Body of pancreas (tissue), 4 donors: ENCODE measurements at regions not wholly inside any gene's neighbourhood (a gene's known extent, or its start where the extent isn't known, plus 50 kb on each side); places are given as distances from the start of the nearest gene placed in this dataset.
"Not testable (repeated sequence)": the region's sequence is repeated elsewhere in the genome, so short reads cannot be mapped to it uniquely, and the experiment has no call there.

Experiments
- ATAC-seq: fragments of 150-250 bp; one replicate; pipeline ENCODE4 v1.9.1; 2016
- DNase-seq, 4 donors: peaks; one replicate each; pipeline ENCODE4 v3.0.0-alpha.2; 2019
- H3K27ac ChIP-seq, 4 donors: fragments of 200-600 bp; sonication (generic); 1 replicate in 3 of 4; 2 replicates in 1 of 4; pipeline versions ENCODE4 v1.5.1 to v1.6.1; 2016 to 2019; ENCODE audit warnings: mild to moderate bottlenecking in 1 of 4, mixed read lengths in 1 of 4, moderate library complexity in 1 of 4
- H3K27me3 ChIP-seq, 2 donors: fragments of 200-600 bp; sonication (generic); one replicate each; pipeline ENCODE4 v1.6.0; 2016; ENCODE audit warnings: mild to moderate bottlenecking in 1 of 2
- H3K36me3 ChIP-seq, 2 donors: fragments of 200-600 bp; sonication (generic); replicated peaks in 1 of 2; 2 replicates each; pipeline ENCODE4 v1.5.1; 2016; ENCODE audit warnings: low read depth in 2 of 2; ENCODE audit not compliant: insufficient read depth in 1 of 2
- H3K4me1 ChIP-seq: fragments of 200-600 bp; sonication (generic); one replicate; pipeline ENCODE4 v1.6.0; 2016
- H3K4me3 ChIP-seq, 2 donors: fragments of 200-600 bp; sonication (generic); 1 replicate in 1 of 2; 2 replicates in 1 of 2; pipeline ENCODE4 v1.5.1; 2016 to 2019
- H3K9me3 ChIP-seq, 3 donors: fragments of 200-600 bp; sonication (generic); 1 replicate in 2 of 3; 2 replicates in 1 of 3; pipeline ENCODE4 v1.5.1; 2016
- WGBS, 2 donors: methylation state at CpG; one replicate each; pipeline ENCODE4 v1.1.5; 2017; 5-methylcytosine and 5-hydroxymethylcytosine counted together
- intact Hi-C: fragments of 100-400 bp; cut with DNase I; formaldehyde crosslinking; loops from one replicate; pipeline ENCODE4 v1.15.1; 2023

GRCh38 chr2:87455209-87455853 is 292.6 kb upstream of the PLGLB2 start:
- H3K9me3 ChIP-seq, H3K36me3 ChIP-seq, H3K4me1 ChIP-seq, H3K27me3 ChIP-seq, DNase-seq, H3K4me3 ChIP-seq, intact Hi-C loops: not testable (repeated sequence)
- peak overlapping the region; percentile 39 to 77 (median 70) for H3K27ac ChIP-seq
- ATAC-seq: peak; percentile 90
- WGBS, 2 donors: 3 to 11% methylated on average over 8 to 9 of the region's 13 CpGs

- H3K27me3 ChIP-seq, intact Hi-C loops, H3K36me3 ChIP-seq, H3K9me3 ChIP-seq, H3K4me3 ChIP-seq, H3K4me1 ChIP-seq: not testable (repeated sequence)
- H3K27ac ChIP-seq: peak overlapping the region; percentile 39 to 77 (median 70)
- ATAC-seq (peak; percentile 55), DNase-seq (peak in 1 of 4 donors; percentile 17)
- 23 to 36% methylated on average over 5 of the region's 9 CpGs for WGBS, 2 donors
Measured at GRCh38 chr2:87455854-87456249, 292.0 kb upstream of the PLGLB2 start.

- DNase-seq, H3K27me3 ChIP-seq, H3K36me3 ChIP-seq, H3K9me3 ChIP-seq, intact Hi-C loops, H3K4me1 ChIP-seq, H3K4me3 ChIP-seq: not testable (repeated sequence)
- peak; percentile 17 for ATAC-seq
- WGBS, 2 donors: 36 to 37% methylated on average over 5 to 6 of the region's 17 CpGs
- peak overlapping the region in 3 of 4 donors; percentile 34 to 74 (median 40) for H3K27ac ChIP-seq
Measured at GRCh38 chr2:87456477-87457128, 291.3 kb upstream of the PLGLB2 start.

GRCh38 chr2:87457129-87457499 is 290.8 kb upstream of the PLGLB2 start:
- H3K4me1 ChIP-seq, intact Hi-C loops, H3K27me3 ChIP-seq, ATAC-seq, H3K4me3 ChIP-seq, H3K36me3 ChIP-seq, DNase-seq, H3K9me3 ChIP-seq, H3K27ac ChIP-seq: not testable (repeated sequence)
- no CpG with 5 or more reads among the region's 8 CpGs for WGBS, 2 donors

GRCh38 chr2:87458938-87459337 is 288.9 kb upstream of the PLGLB2 start:
- H3K9me3 ChIP-seq, H3K27ac ChIP-seq, H3K4me1 ChIP-seq, H3K4me3 ChIP-seq, H3K27me3 ChIP-seq, H3K36me3 ChIP-seq, intact Hi-C loops, ATAC-seq, DNase-seq: not testable (repeated sequence)
- no CpG with 5 or more reads among the region's 3 CpGs for WGBS, 2 donors

- H3K36me3 ChIP-seq, H3K9me3 ChIP-seq, H3K4me3 ChIP-seq, H3K27ac ChIP-seq, H3K4me1 ChIP-seq, intact Hi-C loops, H3K27me3 ChIP-seq, DNase-seq, ATAC-seq: not testable (repeated sequence)
- WGBS, 2 donors: 17 to 22% methylated on average over 1 of the region's 2 CpGs
Measured at GRCh38 chr2:87460104-87460503, 287.8 kb upstream of the PLGLB2 start.

GRCh38 chr2:87460662-87461061 is 287.2 kb upstream of the PLGLB2 start:
- H3K27ac ChIP-seq, H3K4me1 ChIP-seq, H3K9me3 ChIP-seq, intact Hi-C loops, H3K36me3 ChIP-seq, H3K4me3 ChIP-seq, ATAC-seq, H3K27me3 ChIP-seq, DNase-seq: not testable (repeated sequence)
- WGBS, 2 donors: no CpG with 5 or more reads among the region's 1 CpG

- H3K27ac ChIP-seq, H3K4me1 ChIP-seq, intact Hi-C loops, H3K36me3 ChIP-seq, H3K27me3 ChIP-seq, H3K4me3 ChIP-seq, DNase-seq, H3K9me3 ChIP-seq, ATAC-seq: not testable (repeated sequence)
- WGBS, 2 donors: 63% methylated on average over 3 to 4 of the region's 4 CpGs
Measured at GRCh38 chr2:87461671-87462070, 286.2 kb upstream of the PLGLB2 start.

GRCh38 chr2:87464219-87464618 is 283.7 kb upstream of the PLGLB2 start:
- not testable (repeated sequence) for DNase-seq

GRCh38 chr2:87465730-87466129 is 282.2 kb upstream of the PLGLB2 start:
- H3K27me3 ChIP-seq, H3K36me3 ChIP-seq, H3K27ac ChIP-seq, DNase-seq, H3K4me3 ChIP-seq, H3K4me1 ChIP-seq, intact Hi-C loops, ATAC-seq, H3K9me3 ChIP-seq: not testable (repeated sequence)
- 46% methylated on average over 3 of the region's 3 CpGs; no CpG with 5 or more reads in 1 of the 2 donors for WGBS, 2 donors

More at GRCh38 chr2:87464219-87464618, 283.7 kb upstream of the PLGLB2 start:
- H3K27ac ChIP-seq, H3K27me3 ChIP-seq, H3K9me3 ChIP-seq, H3K4me3 ChIP-seq, ATAC-seq, H3K36me3 ChIP-seq, intact Hi-C loops, H3K4me1 ChIP-seq: not testable (repeated sequence)
- 62 to 67% methylated on average over 2 of the region's 2 CpGs for WGBS, 2 donors

GRCh38 chr2:87466591-87467120 is 281.2 kb upstream of the PLGLB2 start:
- WGBS, 2 donors: 63 to 82% methylated on average over 4 of the region's 8 CpGs
- H3K4me1 ChIP-seq, H3K4me3 ChIP-seq, H3K27ac ChIP-seq, H3K9me3 ChIP-seq, intact Hi-C loops, H3K36me3 ChIP-seq, H3K27me3 ChIP-seq: not testable (repeated sequence)
- DNase-seq: peak; percentile 31 to 62 (median 53)
- peak; percentile 86 for ATAC-seq

- 76 to 83% methylated on average over 8 to 11 of the region's 12 CpGs for WGBS, 2 donors
- H3K27ac ChIP-seq, ATAC-seq, H3K9me3 ChIP-seq, intact Hi-C loops, DNase-seq, H3K4me1 ChIP-seq, H3K27me3 ChIP-seq, H3K36me3 ChIP-seq, H3K4me3 ChIP-seq: not testable (repeated sequence)
Measured at GRCh38 chr2:87468429-87468981, 279.4 kb upstream of the PLGLB2 start.
